HG03432 (cell line): ENCODE measurements at regions not wholly inside any gene's neighbourhood (a gene's known extent, or its start where the extent isn't known, plus 50 kb on each side); places are given as distances from the start of the nearest gene placed in this dataset.
"Not testable (repeated sequence)": the region's sequence is repeated elsewhere in the genome, so short reads cannot be mapped to it uniquely, and the experiment has no call there.

Experiments
- ATAC-seq: cut with Tn5 transposase; IDR thresholded peaks from one replicate; pipeline ENCODE4 v1.9.1; 2021; ENCODE audit warnings: mild to moderate bottlenecking, moderate library complexity; ENCODE audit not compliant: unreplicated experiment

DNA sequence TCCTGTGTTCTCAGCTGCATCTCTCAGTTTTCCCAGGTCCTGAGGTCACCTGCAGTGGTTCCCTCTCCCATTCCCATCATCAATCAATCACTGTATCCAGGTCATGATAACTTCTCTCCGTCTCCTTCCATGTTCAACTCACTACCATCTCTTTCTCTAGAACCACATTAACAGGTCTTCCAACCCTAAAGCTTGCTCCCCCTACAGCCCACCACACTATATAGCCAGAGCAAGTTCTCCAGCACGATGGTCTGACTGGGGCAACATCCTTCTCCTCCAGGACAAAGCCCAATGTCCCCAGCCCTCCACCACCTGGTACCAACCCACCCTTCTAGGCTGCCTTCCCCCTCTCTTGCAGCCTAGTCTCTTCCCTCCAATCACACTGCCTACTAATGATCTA is 241.6 kb downstream of the CDK5RAP2 start:
- no peak for ATAC-seq

DNA sequence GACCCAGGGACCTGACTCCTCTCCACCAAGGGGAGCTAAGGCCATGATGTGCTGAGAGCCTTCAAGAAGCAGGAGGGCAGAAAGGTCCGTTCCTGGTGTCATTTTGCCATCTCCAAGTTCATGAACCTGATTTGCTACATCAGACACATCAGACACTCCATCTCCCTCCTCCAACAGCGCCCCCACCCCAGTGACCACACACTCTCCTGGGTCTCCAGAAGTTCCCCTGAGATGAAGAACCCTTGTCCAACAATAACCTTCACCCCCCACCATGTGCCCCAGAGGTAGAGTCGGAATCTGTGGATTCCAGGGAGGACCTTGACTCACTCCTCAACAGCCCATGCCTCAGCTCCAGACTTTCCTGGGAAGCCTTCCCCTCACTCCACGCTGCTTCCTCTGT is 242.8 kb downstream of the CDK5RAP2 start:
- no peak for ATAC-seq

DNA sequence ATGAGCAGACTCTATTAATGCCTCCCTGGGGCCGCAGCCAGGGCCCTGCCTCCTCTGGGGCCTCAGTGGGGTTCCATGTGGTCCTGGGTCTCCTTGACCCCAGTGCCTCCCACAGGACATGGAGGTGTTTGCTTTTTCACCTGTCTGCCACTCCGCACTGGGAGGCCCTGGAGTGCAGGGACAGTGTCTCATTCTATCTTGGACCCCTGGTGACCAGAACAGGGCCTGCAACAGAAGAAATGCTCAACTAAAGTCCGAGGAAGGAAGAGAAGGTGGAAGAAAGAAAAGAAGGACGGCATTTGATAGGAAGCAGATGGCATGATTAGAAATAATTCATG is 243.2 kb downstream of the CDK5RAP2 start:
- ATAC-seq = no peak

DNA sequence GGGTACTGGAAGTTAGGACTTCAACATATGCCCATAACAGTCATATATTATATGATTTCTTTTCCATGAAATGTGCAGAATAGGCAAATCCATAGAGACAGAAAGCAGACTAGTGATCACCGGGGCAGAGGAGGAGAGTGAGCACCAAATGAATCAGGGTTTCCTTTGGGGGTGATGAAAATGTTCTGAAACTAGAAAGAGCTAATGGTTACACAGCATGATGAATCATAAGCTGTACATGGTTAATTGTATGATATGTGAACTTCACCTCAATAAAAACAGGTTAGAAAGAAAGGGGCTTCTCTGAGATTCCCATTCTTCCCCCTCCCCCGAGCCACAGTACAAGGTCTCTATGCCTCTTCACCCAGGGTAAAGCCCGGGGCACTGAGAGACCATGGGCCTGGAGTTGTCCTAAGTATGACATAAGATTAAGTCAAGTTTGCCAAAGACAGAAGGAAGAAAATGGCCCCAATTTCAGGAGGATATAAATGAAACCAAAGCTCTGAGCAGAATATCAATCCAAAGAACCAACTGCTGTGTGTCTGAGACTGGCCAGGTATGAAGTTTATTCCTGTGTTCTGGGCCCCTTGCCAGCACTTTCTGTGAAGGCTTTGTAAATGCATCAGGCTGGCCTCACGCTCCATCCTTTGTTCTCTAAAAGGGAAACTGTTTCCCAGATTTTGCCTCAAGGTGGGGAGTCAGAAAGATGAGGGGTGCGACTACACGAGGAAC is 243.8 kb downstream of the CDK5RAP2 start:
- ATAC-seq = no peak

DNA sequence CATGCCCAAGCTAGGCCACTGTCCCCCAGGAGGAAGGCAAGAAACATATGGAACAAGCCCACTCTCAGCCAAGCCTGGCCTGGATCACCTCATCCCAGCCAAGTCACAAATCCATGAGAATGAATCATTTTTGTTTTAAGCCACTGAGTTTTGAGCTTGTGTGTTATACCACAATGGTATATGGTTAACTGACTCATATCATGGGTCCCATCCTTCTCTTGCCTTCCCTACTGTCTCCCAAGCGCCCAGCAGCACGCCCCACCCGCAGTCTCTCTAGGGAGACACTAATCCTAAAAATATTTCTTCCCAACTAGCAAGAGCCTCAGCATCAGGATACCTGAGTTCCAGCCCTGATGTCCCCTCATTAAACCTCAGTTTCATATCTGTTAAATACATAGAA is 248.1 kb downstream of the CDK5RAP2 start:
- no peak for ATAC-seq

DNA sequence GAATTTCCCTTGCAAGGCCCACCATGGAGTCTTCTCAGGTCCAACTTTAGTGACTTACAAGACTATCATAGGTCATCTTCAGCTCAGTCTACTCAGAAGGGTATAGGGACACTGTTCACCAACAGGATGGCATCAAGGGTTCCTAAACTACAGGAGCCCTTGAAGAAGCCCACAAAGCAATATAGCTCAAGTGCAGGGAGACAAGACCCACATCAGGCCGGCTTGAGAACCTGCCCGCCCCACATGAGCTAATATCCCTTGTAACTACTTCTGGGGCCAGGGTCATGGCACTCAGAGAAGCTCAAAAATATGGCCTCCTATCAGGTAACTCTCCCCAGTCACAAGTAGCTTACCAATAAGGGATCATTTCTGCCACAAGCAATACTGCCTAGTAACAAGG is 249.9 kb downstream of the CDK5RAP2 start:
- no peak for ATAC-seq

DNA sequence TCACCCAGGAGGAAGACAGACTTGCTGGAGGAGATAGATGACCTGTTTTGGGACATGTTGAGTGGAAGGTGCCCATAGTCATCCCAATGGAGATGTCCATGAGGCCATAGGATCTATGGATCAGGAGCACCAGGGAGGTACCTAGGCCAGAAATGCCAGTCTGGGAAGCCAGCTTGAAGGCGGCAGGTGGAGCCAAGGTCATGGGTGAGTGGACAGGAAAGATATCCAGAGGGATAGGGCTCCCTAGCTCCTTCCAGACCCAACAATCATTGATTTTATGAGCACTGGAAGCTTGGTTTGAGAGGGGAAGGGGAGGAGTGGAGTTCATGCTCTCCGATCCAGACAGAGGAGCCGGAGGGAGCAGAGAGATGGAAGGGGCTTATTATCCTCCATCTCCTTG is 252.6 kb downstream of the CDK5RAP2 start:
- ATAC-seq = no peak

DNA sequence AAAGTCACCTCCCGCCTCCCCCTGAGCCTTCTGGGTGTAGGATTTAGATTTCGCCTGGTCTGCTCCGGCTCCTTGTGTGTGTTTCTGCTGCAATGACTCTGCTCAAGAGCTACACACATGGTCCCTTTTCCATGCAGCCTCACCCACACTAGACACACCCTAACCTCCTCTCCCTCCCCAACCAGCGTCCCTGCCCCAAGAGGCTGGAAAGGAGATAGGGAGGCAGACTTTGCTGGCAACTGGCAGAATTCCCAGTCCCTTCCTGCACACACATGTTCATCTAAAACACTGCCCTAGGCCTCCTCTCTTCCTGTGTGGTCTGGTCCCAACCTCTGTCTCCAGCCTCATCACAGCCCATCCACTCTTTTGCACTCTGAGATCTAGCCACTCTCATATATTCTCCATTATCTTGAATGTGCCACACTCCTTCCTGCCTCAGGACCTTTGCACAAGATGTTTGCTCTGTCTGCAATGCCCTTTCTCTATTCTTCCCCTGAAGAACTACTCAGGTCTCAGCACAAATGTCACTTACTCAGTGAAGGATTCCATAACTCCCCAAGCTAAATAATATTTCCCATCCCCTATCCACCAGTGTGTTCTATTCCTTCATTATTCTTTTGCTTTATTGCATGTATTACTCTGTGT is 253.8 kb downstream of the CDK5RAP2 start:
- no peak for ATAC-seq

DNA sequence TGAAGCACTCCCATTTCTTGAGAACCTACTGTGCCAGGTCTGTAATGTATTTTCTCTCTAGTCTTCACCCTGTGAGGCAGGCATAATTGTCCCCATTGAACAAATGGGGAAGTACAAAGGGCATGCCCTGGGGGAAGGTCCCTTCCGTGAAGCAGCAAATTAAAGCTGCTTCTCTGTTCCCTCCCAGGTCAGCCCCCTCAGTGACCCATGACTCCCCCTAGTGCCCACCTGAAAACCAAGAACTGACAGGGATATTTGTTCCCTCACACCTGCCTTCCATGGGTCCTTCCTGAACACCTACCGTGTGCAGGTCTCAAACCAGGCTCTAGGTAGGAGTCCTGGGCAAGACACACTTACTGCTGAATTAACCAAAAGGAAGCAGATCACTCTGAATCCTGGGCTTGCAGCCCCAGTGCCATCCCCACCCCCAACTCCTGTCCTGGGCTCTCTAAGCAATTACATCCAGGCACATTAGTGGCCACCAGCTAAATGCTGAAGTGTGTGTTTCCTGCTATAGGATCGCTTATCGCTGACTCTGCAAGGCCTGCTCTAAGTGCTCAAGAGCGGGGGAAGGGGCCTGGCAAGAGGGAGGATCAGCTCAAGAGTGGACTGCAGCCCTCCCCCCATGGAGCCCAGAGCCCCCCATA is 254.8 kb downstream of the CDK5RAP2 start:
- ATAC-seq = peak; percentile 61

DNA sequence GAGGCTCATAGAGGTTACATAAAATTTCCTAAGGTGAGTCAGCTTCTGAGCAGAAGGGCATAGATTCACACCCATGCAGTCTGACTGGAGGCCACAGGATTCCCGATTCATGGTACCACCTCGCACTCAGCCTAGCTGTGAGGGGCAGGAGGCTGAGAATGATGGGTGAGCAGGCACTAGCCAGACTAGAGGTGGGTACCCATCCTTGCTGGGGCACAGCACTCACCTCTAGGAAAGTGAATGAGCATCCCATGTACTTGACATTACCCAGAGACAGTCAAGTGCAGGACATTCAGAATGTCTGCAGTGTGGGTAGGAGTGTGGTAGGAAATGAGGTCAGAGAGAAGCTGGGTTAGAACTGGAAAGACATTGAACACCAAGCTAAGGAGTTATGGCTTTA is 255.5 kb downstream of the CDK5RAP2 start:
- ATAC-seq = no peak

DNA sequence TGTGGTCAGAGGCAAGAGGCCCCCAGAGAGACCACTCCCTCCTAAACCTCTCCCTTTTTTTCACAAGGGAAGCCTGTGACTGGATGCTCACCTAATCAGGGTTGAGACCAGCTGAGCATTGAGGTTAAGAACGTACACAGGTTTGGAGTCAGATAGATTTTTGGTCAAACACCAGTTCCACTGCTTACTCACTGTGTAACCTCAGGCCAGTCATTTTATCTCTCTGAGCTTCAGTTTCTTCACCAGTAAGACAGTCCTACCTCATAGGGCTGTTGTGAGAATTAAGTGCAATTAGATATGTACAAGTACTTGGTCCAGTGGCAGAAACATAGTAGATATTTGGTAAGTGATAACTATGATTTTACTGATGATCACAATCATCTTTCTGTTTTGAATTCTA is 256.8 kb downstream of the CDK5RAP2 start:
- no peak for ATAC-seq

DNA sequence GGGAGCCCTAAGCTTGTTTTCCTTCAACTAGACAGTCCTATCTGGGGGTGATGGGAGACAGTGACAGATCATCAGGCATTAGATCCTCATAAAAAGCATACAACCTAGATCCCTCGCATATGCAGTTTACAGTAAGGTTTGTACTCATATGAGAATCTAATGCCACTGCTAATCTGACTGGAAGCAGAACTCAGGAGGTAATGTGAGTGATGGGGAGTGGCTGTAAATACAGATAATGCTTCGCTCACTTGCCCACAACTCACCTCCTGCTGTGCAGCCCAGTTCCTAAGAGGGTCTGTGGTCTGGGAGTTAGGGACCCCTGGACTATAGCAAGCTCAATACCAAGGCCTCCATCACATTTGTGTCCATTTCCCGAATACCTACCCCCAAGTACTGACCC is 260.5 kb downstream of the CDK5RAP2 start:
- ATAC-seq = no peak

DNA sequence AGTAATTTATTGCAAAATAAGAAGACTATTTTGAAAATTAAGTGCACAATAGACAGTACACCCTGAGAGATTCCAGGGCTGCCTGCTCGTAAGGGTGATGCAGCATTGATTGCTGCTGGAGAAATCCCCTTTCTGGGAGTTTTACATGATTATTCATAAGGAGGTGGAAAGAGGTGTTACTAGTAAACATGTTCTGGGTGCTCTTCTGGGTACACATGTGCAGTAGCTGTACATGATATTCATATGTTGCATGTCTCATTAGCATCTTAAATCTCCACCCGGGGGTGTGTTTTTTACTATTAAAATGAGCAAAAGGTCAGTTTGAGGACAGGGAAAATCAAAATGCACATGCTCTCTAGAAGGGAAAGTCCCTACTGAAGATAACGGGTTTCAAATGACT is 264.8 kb downstream of the CDK5RAP2 start:
- no peak for ATAC-seq

DNA sequence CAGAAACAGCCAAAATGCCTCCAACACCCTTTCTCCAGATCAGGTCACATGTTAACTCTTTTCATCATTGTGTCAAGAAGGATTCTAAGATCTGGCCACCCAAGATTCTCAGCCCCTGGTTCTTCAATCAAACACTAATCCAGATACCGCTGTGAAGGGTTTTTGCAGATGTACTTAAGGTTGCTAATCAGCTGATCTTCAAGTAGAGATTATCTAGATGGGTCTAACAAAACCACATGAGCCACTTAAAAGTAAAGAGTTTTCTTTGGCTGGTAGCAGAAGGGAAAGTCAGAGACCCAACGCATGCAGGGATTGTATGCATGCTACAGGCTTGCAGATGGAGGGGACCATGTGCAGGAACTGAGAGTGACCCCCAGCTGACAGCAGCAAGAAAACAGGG is 267.9 kb downstream of the CDK5RAP2 start:
- ATAC-seq = no peak

DNA sequence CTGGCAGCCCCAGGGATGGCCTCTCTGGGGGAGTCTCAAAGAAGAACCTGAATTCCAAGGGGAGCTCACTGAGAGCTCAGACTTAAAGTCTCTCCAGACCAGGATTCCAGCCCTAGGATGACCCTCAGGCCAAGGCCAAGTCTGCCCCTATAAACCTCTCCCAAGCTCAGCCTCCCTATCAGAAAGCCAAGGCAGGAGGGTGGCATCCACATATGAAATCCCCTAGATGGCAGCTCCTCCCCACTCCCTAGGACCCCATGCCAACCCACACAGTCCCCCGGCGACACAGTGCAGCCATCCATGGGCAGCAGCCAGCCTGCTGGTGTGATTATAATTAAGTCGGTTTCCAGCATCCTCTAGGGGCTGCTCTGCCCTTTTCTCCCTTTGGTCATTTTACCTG is 269.9 kb downstream of the CDK5RAP2 start:
- no peak for ATAC-seq

DNA sequence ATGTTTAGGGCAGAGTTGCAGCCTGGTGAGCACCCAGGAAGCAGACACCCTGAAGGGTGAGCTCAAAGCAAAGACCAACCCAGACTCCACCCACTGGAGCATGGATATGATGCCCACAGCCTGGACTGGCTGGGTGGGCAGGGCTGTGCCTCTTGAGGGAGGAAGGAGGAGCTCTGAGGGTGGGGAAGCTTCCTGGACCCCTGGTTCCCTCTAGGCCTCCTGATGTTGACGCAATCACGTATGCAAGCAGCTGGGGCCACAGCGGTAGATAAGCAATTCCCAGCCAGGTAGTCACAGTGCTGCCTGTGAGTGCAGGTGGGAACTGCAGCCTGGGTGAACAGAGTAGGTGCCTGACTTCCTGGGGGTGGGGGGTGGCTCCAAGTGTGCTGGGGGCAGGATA is 271.5 kb downstream of the CDK5RAP2 start:
- ATAC-seq = no peak

DNA sequence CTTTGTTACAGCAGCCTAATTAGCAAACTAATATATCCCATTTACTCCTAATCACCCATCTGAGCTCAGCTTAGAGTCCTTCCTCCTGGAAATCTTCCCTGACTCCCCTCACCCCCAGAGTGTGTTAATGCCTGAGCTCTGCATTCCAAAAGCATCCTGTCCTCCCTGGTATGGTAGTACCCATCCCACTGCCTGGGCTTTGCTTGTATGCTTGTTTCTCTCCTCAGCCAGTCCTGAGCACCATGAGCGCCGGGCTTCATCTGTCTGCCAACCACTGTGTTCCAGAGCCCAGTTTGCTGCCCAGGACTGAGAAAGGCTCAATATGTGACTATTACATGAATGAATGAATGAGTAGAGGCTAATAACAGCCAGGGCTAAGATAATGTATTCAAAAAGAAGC is 272.4 kb downstream of the CDK5RAP2 start:
- ATAC-seq = no peak

DNA sequence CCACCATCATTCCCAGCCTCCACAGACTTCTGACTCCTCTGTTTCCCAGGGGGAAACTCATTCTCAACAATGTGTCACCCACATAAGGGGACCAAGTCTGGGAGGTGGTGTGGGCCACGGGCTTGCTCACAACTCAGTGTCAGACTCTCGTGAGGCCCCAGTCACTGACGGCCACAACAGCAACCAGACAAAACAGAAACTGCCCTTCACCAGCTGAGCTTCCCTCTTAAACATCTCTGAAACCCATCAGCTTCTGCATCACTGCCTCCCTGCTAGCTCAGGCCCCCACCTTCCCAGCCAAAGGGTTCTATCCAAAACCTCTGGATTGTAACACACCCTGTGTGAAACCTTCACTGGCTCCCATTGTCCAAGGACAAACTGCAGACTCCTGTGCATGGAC is 273.4 kb downstream of the CDK5RAP2 start:
- ATAC-seq = no peak

DNA sequence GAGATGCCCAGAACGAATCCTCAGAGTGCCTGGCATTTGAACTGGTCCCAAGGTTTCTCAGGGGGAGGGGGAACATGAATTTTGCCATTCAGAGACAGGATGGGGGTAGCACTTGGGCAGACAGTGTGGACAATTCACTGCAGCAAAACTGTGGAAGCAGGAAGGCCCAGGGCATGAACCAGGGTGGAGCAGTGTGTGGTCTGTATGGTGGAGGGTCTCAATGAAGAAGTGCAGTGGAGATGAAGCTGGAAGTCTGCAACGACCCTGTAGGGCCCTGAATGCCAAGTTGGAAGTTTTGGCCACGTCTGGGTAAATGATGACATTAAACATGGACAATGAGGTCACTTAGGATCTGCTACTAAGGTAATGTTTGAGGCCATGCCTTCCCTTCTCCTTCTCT is 273.9 kb downstream of the CDK5RAP2 start:
- no peak for ATAC-seq

DNA sequence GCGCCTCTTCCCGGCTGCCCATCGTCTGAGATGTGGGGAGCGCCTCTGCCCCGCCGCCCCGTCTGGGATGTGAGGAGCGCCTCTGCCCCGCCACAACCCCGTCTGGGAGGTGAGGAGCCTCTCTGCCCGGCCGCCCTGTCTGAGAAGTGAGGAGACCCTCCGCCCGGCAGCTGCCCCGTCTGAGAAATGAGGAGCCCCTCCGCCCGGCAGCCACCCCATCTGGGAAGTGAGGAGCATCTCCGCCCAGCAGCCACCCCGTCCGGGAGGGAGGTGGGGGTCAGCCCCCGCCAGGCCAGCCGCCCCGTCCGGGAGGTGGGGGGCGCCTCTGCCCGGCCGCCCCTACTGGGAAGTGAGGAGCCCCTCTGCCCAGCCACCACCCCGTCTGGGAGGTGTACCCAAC is 275.1 kb downstream of the CDK5RAP2 start:
- not testable (repeated sequence) for ATAC-seq

DNA sequence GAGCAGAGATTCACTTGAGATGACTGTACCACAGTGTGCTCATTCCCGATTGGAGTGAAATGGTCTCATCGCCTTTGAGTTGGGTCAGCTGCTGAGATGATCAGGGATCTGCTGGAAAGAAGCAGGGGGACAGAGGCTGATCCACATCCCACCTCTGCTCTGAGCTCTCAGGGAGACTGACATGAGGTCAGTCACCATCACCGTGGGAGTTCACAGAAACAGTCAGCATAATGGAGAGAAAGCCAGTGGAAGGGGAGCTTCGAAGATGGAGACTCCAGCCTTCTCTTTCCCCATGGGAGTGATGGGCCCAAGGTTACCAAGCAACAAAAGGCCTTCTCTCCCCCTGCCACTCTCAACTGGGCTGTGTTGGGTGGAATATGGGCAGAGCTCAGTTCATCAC is 276.4 kb downstream of the CDK5RAP2 start:
- ATAC-seq = no peak

DNA sequence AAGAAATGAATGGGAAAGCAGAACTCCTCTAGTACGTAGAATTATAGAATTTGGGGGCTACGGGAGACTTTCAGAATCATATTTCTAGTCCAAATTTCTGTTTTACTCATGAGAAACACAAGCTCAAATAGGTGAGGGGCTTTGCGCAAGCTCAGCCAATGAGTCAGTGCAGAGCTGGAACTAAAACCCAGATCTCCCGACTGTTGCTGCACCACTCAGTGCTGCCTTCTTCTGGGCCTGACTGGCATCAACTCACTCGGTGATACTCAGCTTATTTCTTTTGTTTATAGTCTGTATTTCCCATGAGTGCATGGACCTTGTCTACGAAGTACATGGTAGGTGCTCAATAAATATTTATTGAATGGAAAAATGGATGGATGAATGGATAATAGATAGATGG is 280.2 kb downstream of the CDK5RAP2 start:
- no peak for ATAC-seq

DNA sequence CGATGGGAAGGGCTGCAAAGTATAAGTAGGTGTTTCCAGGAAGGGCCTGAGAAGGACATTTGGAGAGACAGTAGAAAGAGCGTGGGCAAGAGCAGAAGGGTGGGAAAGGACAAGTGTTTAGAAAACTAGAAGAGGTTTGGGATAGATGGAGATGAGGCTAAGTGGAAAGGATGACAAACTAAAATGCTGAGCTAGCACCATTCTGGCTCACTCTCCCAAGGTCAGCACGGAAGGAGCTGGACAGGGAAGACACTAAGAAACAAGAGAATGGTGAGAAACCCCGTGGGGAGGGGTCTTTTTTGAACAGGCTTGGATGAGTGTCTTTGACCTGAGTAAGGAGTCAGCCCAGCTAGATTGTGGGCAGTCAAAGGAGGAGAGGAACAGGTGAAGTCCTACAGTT is 286.0 kb downstream of the CDK5RAP2 start:
- ATAC-seq = no peak
